OCI-LY1 (cell line): ENCODE measurements at regions not wholly inside any gene's neighbourhood (a gene's known extent, or its start where the extent isn't known, plus 50 kb on each side); places are given as distances from the start of the nearest gene placed in this dataset.

Source experiments
- H2AFZ ChIP-seq: fragments of 200-600 bp; sonication (generic), shearing (Covaris generic); 2 replicates; pipeline ENCODE4 v1.6.0; 2014; ENCODE audit warnings: antibody characterized with exemption, mild to moderate bottlenecking, low read length
- H3F3A ChIP-seq: fragments of 200-600 bp; sonication (generic), shearing (Covaris generic); 2 replicates; pipeline ENCODE4 v1.6.0; 2014; ENCODE audit warnings: mild to moderate bottlenecking, antibody characterized with exemption, low read length, moderate library complexity; ENCODE audit not compliant: insufficient read depth
- H3K27ac ChIP-seq: fragments of 200-600 bp; sonication (generic); 2 replicates; pipeline ENCODE4 v1.5.1; 2014; ENCODE audit warnings: low read length, mixed run types, mild to moderate bottlenecking, low read depth; ENCODE audit not compliant: poor library complexity, severe bottlenecking
- H3K27me3 ChIP-seq: fragments of 200-600 bp; sonication (generic); 2 replicates; pipeline ENCODE4 v1.6.0; 2014; ENCODE audit warnings: antibody characterized with exemption, mild to moderate bottlenecking, low read length, moderate library complexity; ENCODE audit not compliant: insufficient read depth
- H3K36me3 ChIP-seq: fragments of 200-600 bp; sonication (generic); 2 replicates; pipeline ENCODE4 v1.6.1; 2014; ENCODE audit warnings: mild to moderate bottlenecking, antibody characterized with exemption, low read length, moderate library complexity, mixed read lengths; ENCODE audit not compliant: insufficient read depth
- H3K4me1 ChIP-seq: fragments of 200-600 bp; sonication (generic); 2 replicates; pipeline ENCODE4 v1.5.1; 2014; ENCODE audit warnings: mild to moderate bottlenecking, low read length, moderate library complexity; ENCODE audit not compliant: insufficient read depth, severe bottlenecking
- H3K4me2 ChIP-seq: fragments of 200-600 bp; sonication (generic), shearing (Covaris generic); 2 replicates; pipeline ENCODE4 v1.6.1; 2014; ENCODE audit warnings: low read length
- H3K4me3 ChIP-seq: fragments of 200-600 bp; sonication (generic); 2 replicates; pipeline ENCODE4 v1.5.1; 2014; ENCODE audit warnings: low read length, low read depth, mild to moderate bottlenecking, mixed read lengths; ENCODE audit not compliant: poor library complexity, severe bottlenecking
- H3K79me2 ChIP-seq: fragments of 200-600 bp; shearing (Covaris generic); 2 replicates; pipeline ENCODE4 v1.6.1; 2016; ENCODE audit warnings: mixed run types, low read length, mixed read lengths; ENCODE audit not compliant: insufficient read depth
- H3K9ac ChIP-seq: fragments of 200-600 bp; sonication (generic), shearing (Covaris generic); 2 replicates; pipeline ENCODE4 v1.6.1; 2014; ENCODE audit warnings: mild to moderate bottlenecking, low read length, mixed read lengths
- H3K9me2 ChIP-seq: fragments of 200-600 bp; sonication (generic), shearing (Covaris generic); 2 replicates; pipeline ENCODE4 v1.6.1; 2014; ENCODE audit warnings: low read depth, mild to moderate bottlenecking, low read length, mixed read lengths
- H3K9me3 ChIP-seq: fragments of 200-600 bp; shearing (Covaris generic); 2 replicates; pipeline ENCODE4 v1.6.1; 2014; ENCODE audit warnings: low read length, mixed read lengths
- H4K20me1 ChIP-seq: fragments of 200-600 bp; sonication (generic), shearing (Covaris generic); 2 replicates; pipeline ENCODE4 v1.6.0; 2016; ENCODE audit warnings: mild to moderate bottlenecking, low read length; ENCODE audit not compliant: insufficient read depth
- EZH2 ChIP-seq: fragments of 200-600 bp; sonication (generic), shearing (Covaris generic); IDR thresholded peaks from 2 replicates; pipeline ENCODE4 v1.8.0; 2017; ENCODE audit warnings: borderline replicate concordance, mixed run types, mild to moderate bottlenecking, antibody characterized with exemption, low read length, moderate library complexity, mixed read lengths
- TF ChIP-seq, protein P1 (sequence below): fragments of 200-600 bp; sonication (generic), shearing (Covaris generic); IDR thresholded peaks from 2 replicates; pipeline ENCODE4 v1.5.1; 2017; ENCODE audit warnings: mild to moderate bottlenecking, antibody characterized with exemption, low read length, moderate library complexity, mixed read lengths

DNA sequence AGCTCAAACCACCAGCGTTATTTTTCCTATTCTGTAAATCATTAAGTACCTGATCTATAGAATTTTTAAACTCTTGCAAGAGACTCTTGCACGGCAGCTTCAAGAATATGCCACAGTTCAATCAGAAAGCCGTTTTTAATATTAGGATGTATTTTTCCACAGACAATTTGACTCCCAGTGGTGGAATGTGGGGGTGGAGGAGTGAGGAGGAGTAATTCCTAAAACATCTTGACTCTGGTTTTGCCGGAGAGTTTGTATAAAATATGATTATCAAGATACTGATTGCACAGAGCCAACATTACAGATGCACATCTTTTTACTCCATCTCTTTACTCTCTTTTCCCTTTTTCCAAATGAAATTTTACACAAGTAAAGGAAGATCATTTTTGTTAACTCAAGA, 288.3 kb downstream of the ENC1 start:
- H3K27me3 ChIP-seq: no peaks in the 10 kb centered on the region
- H3K4me1 ChIP-seq: no peaks in the 10 kb centered on the region
- no peaks in the 10 kb centered on the region for H3F3A ChIP-seq

DNA sequence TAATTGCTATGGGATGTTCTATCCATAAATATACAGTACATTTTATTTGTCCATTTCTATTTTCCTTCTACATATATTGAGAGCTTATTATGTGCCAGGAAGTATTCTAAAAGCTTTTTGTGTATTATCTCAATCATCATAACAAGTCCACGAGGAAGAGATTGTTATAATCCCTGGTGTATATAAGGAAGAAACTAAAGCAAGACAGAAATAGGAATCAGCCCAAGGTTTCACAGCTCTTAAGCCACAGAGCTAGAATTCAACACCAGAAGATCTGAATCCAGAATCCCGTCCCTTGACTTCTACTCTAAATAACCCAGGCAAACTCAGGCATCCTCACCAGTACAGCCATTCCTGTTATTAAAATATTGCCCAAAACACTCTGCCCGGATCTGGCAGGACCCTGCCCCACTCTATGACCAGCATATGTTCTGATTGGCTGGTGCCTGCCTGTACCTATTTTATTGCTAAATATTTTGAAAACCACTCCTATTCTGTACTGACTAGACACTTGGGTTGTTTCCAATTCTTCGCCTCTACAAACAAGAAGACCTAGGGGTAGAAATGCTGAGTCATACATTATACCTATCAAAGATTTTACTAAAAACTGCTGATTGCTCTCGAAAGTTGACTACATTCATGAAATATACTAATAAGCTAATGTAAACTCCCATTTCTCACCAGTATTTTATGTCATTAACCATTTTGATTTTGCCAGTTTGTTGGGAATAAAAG, 297.4 kb downstream of the ENC1 start:
- no peak overlapping the region for H2AFZ ChIP-seq
- H3K4me2 ChIP-seq: no peak overlapping the region
- H3F3A ChIP-seq: no peaks in the 10 kb centered on the region
- no peaks in the 10 kb centered on the region for H3K4me1 ChIP-seq
- H3K9ac ChIP-seq: no peak overlapping the region
- H3K79me2 ChIP-seq: no peaks in the 10 kb centered on the region
- H3K4me3 ChIP-seq: no peak overlapping the region
- H3K36me3 ChIP-seq: no peaks in the 10 kb centered on the region
- H3K27me3 ChIP-seq: no peaks in the 10 kb centered on the region
- no peaks in the 10 kb centered on the region for H3K9me3 ChIP-seq
- H3K27ac ChIP-seq: no peak overlapping the region
- H4K20me1 ChIP-seq: no peaks in the 10 kb centered on the region
- no peaks in the 10 kb centered on the region for H3K9me2 ChIP-seq
- TF ChIP-seq EZH2: no peak
- TF ChIP-seq, protein P1, sequence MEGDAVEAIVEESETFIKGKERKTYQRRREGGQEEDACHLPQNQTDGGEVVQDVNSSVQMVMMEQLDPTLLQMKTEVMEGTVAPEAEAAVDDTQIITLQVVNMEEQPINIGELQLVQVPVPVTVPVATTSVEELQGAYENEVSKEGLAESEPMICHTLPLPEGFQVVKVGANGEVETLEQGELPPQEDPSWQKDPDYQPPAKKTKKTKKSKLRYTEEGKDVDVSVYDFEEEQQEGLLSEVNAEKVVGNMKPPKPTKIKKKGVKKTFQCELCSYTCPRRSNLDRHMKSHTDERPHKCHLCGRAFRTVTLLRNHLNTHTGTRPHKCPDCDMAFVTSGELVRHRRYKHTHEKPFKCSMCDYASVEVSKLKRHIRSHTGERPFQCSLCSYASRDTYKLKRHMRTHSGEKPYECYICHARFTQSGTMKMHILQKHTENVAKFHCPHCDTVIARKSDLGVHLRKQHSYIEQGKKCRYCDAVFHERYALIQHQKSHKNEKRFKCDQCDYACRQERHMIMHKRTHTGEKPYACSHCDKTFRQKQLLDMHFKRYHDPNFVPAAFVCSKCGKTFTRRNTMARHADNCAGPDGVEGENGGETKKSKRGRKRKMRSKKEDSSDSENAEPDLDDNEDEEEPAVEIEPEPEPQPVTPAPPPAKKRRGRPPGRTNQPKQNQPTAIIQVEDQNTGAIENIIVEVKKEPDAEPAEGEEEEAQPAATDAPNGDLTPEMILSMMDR: no peak

More for the DNA sequence above, 288.3 kb downstream of the ENC1 start:
- H3K36me3 ChIP-seq: no peaks in the 10 kb centered on the region
- H3K4me2 ChIP-seq: no peak overlapping the region
- no peak overlapping the region for H3K4me3 ChIP-seq
- H3K27ac ChIP-seq: no peak overlapping the region
- H4K20me1 ChIP-seq: no peaks in the 10 kb centered on the region
- H3K9me2 ChIP-seq: no peaks in the 10 kb centered on the region
- H3K9me3 ChIP-seq: no peaks in the 10 kb centered on the region
- H3K79me2 ChIP-seq: no peaks in the 10 kb centered on the region
- H3K9ac ChIP-seq: no peak overlapping the region
- no peak for TF ChIP-seq EZH2
- TF ChIP-seq, protein P1: no peak
- H2AFZ ChIP-seq: no peak overlapping the region

DNA sequence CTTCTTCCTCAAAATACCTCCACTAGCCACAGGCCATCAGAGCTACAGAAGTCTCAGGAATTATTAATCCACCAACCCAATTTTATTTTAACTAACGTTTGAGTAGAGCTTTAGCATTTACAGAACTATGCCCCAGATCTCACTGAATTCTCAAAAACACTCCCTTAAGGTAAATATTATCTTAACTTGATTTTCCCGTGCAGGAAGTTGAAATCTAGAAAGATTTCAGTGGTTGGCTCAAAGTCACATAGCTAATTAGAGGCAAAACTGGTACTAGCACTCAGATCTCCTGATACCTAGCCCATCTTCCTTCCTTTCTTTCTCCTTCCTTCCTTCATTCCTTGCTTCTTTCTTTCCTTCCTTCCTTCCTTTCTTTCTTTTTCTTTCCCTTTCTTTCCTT, 298.3 kb downstream of the ENC1 start:
- Histone ChIP-seq H3K36me3 (no peaks in the 10 kb centered on the region), H3K27me3 (no peaks in the 10 kb centered on the region), H3K4me3 (no peak overlapping the region), H3K79me2 (no peaks in the 10 kb centered on the region), H3K9ac (no peak overlapping the region), H3K27ac (no peak overlapping the region), H2AFZ (no peak overlapping the region), H3K9me3 (no peaks in the 10 kb centered on the region), H3F3A (no peaks in the 10 kb centered on the region), H3K9me2 (no peaks in the 10 kb centered on the region), H4K20me1 (no peaks in the 10 kb centered on the region), H3K4me1 (no peaks in the 10 kb centered on the region), H3K4me2 (no peak overlapping the region)
- TF ChIP-seq EZH2: no peak
- TF ChIP-seq, protein P1: no peak
